ENCODE measurements at regions not wholly inside any gene's neighbourhood (a gene's known extent, or its start where the extent isn't known, plus 50 kb on each side); places are given as distances from the start of the nearest gene placed in this dataset.

GRCh38 chr15:66945842-66946241 is 119.6 kb upstream of the SMAD3 start:
- Mint-ChIP-seq H3K36me3 (ENCODE audit: insufficient read depth) (no peaks in the 10 kb centered on the region), H3K27me3 (peaks cover 15% of the 10 kb centered on the region), H3K4me1 (ENCODE audit: low read depth) (no peaks in the 10 kb centered on the region), H3K27ac (peak overlapping the region; percentile 50), H3K4me3 (ENCODE audit: low read depth) (no peak overlapping the region), H3K9me3 (ENCODE audit: low read depth) (no peaks in the 10 kb centered on the region)
- TF ChIP-seq CTCF (IDR thresholded peaks at IDR 0.05; ENCODE audit: unreplicated experiment) = no peak
- DNase-seq (ENCODE audit: low spot score, unreplicated experiment) = no peak

GRCh38 chr15:66946578-66947164 is 118.7 kb upstream of the SMAD3 start:
- H3K36me3 Mint-ChIP-seq (ENCODE audit: insufficient read depth) = no peaks in the 10 kb centered on the region
- no peak overlapping the region for H3K27ac Mint-ChIP-seq
- H3K27me3 Mint-ChIP-seq = peaks cover 13% of the 10 kb centered on the region
- H3K4me3 Mint-ChIP-seq (ENCODE audit: low read depth) = no peak overlapping the region
- peak; percentile 62 for DNase-seq (ENCODE audit: low spot score, unreplicated experiment)
- no peaks in the 10 kb centered on the region for H3K9me3 Mint-ChIP-seq (ENCODE audit: low read depth)
- peak; percentile 98 for TF ChIP-seq CTCF (IDR thresholded peaks at IDR 0.05; ENCODE audit: unreplicated experiment)
- H3K4me1 Mint-ChIP-seq (ENCODE audit: low read depth) = no peaks in the 10 kb centered on the region

- TF ChIP-seq CTCF (IDR thresholded peaks at IDR 0.05; ENCODE audit: unreplicated experiment) = no peak
- H3K27ac Mint-ChIP-seq = no peak overlapping the region
- H3K27me3 Mint-ChIP-seq = peaks cover 14% of the 10 kb centered on the region
These were observed 117.9 kb upstream of the SMAD3 start for GRCh38 chr15:66947471-66947870.

GRCh38 chr15:66948294-66948693 is 117.1 kb upstream of the SMAD3 start:
- no peak overlapping the region for H3K27ac Mint-ChIP-seq
- H3K4me1 Mint-ChIP-seq (ENCODE audit: low read depth) = no peaks in the 10 kb centered on the region
- no peaks in the 10 kb centered on the region for H3K9me3 Mint-ChIP-seq (ENCODE audit: low read depth)
- no peak for TF ChIP-seq CTCF (IDR thresholded peaks at IDR 0.05; ENCODE audit: unreplicated experiment)
- no peak overlapping the region for H3K4me3 Mint-ChIP-seq (ENCODE audit: low read depth)
- DNase-seq (ENCODE audit: low spot score, unreplicated experiment) = no peak
- H3K27me3 Mint-ChIP-seq = peaks cover 14% of the 10 kb centered on the region
- no peaks in the 10 kb centered on the region for H3K36me3 Mint-ChIP-seq (ENCODE audit: insufficient read depth)

More at GRCh38 chr15:66947471-66947870, 117.9 kb upstream of the SMAD3 start:
- DNase-seq (ENCODE audit: low spot score, unreplicated experiment) = no peak
- Mint-ChIP-seq H3K4me1 (ENCODE audit: low read depth) (no peaks in the 10 kb centered on the region), H3K36me3 (ENCODE audit: insufficient read depth) (no peaks in the 10 kb centered on the region), H3K4me3 (ENCODE audit: low read depth) (no peak overlapping the region), H3K9me3 (ENCODE audit: low read depth) (no peaks in the 10 kb centered on the region)

GRCh38 chr15:66950114-66950513 is 115.3 kb upstream of the SMAD3 start:
- no peaks in the 10 kb centered on the region for H3K36me3 Mint-ChIP-seq (ENCODE audit: insufficient read depth)
- no peak overlapping the region for H3K4me3 Mint-ChIP-seq (ENCODE audit: low read depth)
- H3K27me3 Mint-ChIP-seq = peaks cover 14% of the 10 kb centered on the region
- DNase-seq (ENCODE audit: low spot score, unreplicated experiment) = no peak
- H3K27ac Mint-ChIP-seq = no peak overlapping the region
- no peak for TF ChIP-seq CTCF (IDR thresholded peaks at IDR 0.05; ENCODE audit: unreplicated experiment)
- H3K9me3 Mint-ChIP-seq (ENCODE audit: low read depth) = no peaks in the 10 kb centered on the region
- no peaks in the 10 kb centered on the region for H3K4me1 Mint-ChIP-seq (ENCODE audit: low read depth)

Data from progenitor cell of endocrine pancreas (in vitro differentiated cells).